DND-41 (cell line): ENCODE measurements at regions not wholly inside any gene's neighbourhood (a gene's known extent, or its start where the extent isn't known, plus 50 kb on each side); places are given as distances from the start of the nearest gene placed in this dataset.

Experiments used
- ATAC-seq: fragments of 200-7000 bp; cut with Tn5 transposase; 3 replicates; pipeline ENCODE4 v1.9.1; 2021; ENCODE audit warnings: low read depth; ENCODE audit not compliant: insufficient read depth
- DNase-seq: peaks from one replicate; pipeline ENCODE4 v3.0.0-alpha.2; 2020
- H2AFZ ChIP-seq: 2 replicates; pipeline ENCODE4 v1.6.0; 2012; ENCODE audit warnings: low read depth, low read length
- H3K27ac ChIP-seq: 2 replicates; pipeline ENCODE4 v1.5.1; 2012; ENCODE audit warnings: low read length, inconsistent platforms
- H3K27me3 ChIP-seq: fragments of 200-600 bp; sonication (generic); 2 replicates; pipeline ENCODE4 v1.6.0; 2012; ENCODE audit warnings: low read length, mild to moderate bottlenecking, inconsistent platforms; ENCODE audit not compliant: insufficient read depth, poor library complexity
- H3K36me3 ChIP-seq: 2 replicates; pipeline ENCODE4 v1.5.1; 2012; ENCODE audit warnings: low read length, inconsistent platforms; ENCODE audit not compliant: insufficient read depth
- H3K4me1 ChIP-seq: 2 replicates; pipeline ENCODE4 v1.5.1; 2012; ENCODE audit warnings: mild to moderate bottlenecking, low read length; ENCODE audit not compliant: insufficient read depth
- H3K4me2 ChIP-seq: 2 replicates; pipeline ENCODE4 v1.6.0; 2012; ENCODE audit warnings: mild to moderate bottlenecking, moderate library complexity, low read length, inconsistent platforms; ENCODE audit not compliant: insufficient read depth
- H3K4me3 ChIP-seq, 2 experiments: fragments of 200-600 bp in 1 of 2; shearing (Covaris generic) in 1 of 2; 2 replicates each; pipeline ENCODE4 v1.5.1; 2012 to 2016; ENCODE audit warnings: inconsistent platforms in 2 of 2, low read length in 2 of 2, mild to moderate bottlenecking in 2 of 2, low read depth in 1 of 2, moderate library complexity in 1 of 2
- H3K79me2 ChIP-seq: 2 replicates; pipeline ENCODE4 v1.6.0; 2012; ENCODE audit warnings: low read length, inconsistent platforms; ENCODE audit not compliant: insufficient read depth
- H3K9ac ChIP-seq: 2 replicates; pipeline ENCODE4 v1.6.0; 2012; ENCODE audit warnings: low read depth, mild to moderate bottlenecking, inconsistent platforms, low read length, moderate library complexity
- H3K9me3 ChIP-seq: 2 replicates; pipeline ENCODE4 v1.5.1; 2012; ENCODE audit warnings: low read length, moderate library complexity, mild to moderate bottlenecking, inconsistent platforms; ENCODE audit not compliant: insufficient read depth, severe bottlenecking
- H4K20me1 ChIP-seq: 2 replicates; pipeline ENCODE4 v1.6.0; 2012; ENCODE audit warnings: low read length; ENCODE audit not compliant: insufficient read depth
- EZH2 ChIP-seq: IDR thresholded peaks from 3 replicates; pipeline ENCODE4 v1.6.1; 2012; ENCODE audit warnings: borderline replicate concordance, low read depth, mild to moderate bottlenecking, moderate library complexity, low read length, inconsistent platforms; ENCODE audit not compliant: severe bottlenecking
- TF ChIP-seq, protein P1 (sequence below): IDR thresholded peaks from 2 replicates; pipeline ENCODE4 v1.5.1; 2012; ENCODE audit warnings: borderline replicate concordance, low read length, moderate library complexity, mild to moderate bottlenecking; ENCODE audit not compliant: poor library complexity, severe bottlenecking; ENCODE audit errors: extremely low read depth

DNA sequence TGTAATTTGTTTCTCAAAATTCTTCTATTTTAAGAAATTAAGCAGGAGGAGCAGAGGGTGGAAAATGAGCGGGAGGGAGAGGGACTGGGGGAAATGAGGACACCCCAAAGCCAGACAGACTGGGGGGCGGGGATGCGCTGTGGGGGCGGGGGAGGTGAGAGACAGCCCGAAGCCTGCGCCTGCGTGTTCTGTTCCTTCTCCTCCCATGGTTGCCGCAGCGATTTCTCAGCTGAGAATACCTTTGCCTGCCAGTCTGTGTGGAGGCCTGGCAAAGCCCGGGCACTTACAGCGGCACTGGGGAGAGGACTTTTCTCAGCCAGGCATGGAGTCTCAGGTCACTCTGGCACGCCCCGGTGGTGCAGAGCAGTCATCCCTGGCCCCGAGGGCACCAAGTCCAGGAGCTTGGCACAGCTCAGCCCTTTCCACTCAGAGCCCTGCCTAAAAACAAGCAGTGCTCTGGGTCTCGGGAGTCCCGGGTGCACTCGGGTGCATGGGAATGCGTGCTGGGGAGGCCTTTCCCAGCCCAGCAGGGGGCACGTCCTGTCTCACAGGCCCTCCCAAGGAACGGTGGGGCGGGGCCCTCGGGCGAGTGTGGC, 289.3 kb upstream of the HS6ST1 start:
- no peak for DNase-seq
- Histone ChIP-seq H3K36me3 (no peaks in the 10 kb centered on the region), H3K4me3 (no peak overlapping the region), H3K79me2 (no peaks in the 10 kb centered on the region), H3K4me1 (no peaks in the 10 kb centered on the region), H3K9ac (no peak overlapping the region), H3K9me3 (no peaks in the 10 kb centered on the region), H2AFZ (no peak overlapping the region), H3K4me2 (no peak overlapping the region), H3K27me3 (no peaks in the 10 kb centered on the region), H3K27ac (no peak overlapping the region), H4K20me1 (no peaks in the 10 kb centered on the region)
- ATAC-seq: no peak
- TF ChIP-seq, protein P1, sequence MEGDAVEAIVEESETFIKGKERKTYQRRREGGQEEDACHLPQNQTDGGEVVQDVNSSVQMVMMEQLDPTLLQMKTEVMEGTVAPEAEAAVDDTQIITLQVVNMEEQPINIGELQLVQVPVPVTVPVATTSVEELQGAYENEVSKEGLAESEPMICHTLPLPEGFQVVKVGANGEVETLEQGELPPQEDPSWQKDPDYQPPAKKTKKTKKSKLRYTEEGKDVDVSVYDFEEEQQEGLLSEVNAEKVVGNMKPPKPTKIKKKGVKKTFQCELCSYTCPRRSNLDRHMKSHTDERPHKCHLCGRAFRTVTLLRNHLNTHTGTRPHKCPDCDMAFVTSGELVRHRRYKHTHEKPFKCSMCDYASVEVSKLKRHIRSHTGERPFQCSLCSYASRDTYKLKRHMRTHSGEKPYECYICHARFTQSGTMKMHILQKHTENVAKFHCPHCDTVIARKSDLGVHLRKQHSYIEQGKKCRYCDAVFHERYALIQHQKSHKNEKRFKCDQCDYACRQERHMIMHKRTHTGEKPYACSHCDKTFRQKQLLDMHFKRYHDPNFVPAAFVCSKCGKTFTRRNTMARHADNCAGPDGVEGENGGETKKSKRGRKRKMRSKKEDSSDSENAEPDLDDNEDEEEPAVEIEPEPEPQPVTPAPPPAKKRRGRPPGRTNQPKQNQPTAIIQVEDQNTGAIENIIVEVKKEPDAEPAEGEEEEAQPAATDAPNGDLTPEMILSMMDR: no peak
- TF ChIP-seq EZH2: no peak

DNA sequence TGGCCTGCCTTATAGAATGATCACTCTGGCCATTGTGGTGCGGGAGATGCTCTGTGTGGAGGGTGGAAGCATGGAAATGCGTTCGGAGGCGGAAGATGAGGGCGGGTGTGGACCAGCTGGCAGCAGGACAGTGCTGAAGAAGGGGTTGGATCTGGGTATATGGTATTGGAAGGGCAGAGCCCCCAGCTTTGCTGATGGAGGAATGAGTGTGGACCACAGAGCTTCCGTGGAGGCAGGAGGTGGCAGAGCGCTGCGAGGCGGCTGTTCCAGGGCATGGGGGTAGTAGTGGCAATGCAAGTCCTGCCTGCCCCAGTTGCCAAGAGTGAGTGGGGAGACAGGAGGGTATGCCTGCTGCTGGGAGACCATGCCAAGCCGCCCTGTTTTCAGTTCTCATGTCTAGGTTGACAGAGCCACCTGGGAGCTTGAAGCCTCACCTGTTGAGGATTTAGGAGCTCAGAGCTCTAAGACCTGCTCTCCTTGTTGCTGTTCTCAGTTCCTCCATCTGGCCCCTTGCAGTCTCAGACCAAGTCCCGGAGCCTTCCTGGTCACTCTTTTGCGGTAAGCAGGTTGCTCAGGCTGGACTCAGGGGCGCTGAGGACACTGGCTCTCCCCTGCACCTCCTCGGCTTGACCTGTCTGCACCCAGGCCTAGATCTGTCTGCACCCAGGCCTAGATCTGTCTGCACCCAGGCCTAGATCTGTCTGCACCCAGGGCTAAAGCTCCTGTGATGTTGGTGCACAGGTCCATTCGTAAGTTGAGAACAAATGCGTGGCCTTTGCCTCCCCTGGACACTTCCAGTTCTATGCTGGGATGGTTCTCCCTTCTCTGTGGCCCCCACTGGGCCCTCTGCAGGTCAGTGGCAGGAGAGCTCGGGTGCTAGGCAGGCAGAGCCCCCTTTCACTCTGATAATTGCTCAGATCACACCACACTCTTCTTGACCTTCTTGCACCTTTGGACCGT, 290.5 kb upstream of the HS6ST1 start:
- no peak for ATAC-seq

DNA sequence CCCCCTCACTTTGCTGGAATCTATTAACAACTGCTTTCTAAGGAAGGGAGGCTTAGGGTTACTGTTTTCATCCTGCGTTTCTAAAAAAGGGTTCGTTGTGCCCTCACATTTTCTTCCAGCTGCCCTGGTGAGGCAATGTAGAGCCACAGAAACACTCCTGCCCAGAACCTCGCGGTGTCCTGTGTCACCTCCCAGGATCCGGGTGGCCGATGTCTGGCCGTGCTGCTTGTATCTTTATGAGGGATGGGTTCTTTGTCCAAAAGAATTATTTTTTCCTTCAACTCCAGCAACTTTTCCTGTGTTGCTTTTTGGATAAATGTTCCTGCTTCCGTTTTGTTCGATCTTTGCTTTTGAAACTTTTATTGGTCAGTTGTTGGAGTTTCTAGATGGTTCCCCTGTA, 291.8 kb upstream of the HS6ST1 start:
- H4K20me1 ChIP-seq: no peaks in the 10 kb centered on the region
- H3K27ac ChIP-seq: no peak overlapping the region
- no peak for DNase-seq
- H3K79me2 ChIP-seq: no peaks in the 10 kb centered on the region
- H3K9me3 ChIP-seq: no peaks in the 10 kb centered on the region
- no peaks in the 10 kb centered on the region for H3K27me3 ChIP-seq
- no peaks in the 10 kb centered on the region for H3K4me1 ChIP-seq
- no peak for TF ChIP-seq EZH2
- TF ChIP-seq, protein P1: no peak
- H3K36me3 ChIP-seq: no peaks in the 10 kb centered on the region
- no peak overlapping the region for H3K4me2 ChIP-seq
- H2AFZ ChIP-seq: no peak overlapping the region
- no peak overlapping the region for H3K9ac ChIP-seq
- H3K4me3 ChIP-seq: no peak overlapping the region
- ATAC-seq: no peak

More for the DNA sequence above, 290.5 kb upstream of the HS6ST1 start:
- Histone ChIP-seq H2AFZ (no peak overlapping the region), H3K9ac (no peak overlapping the region), H3K36me3 (no peaks in the 10 kb centered on the region), H3K79me2 (no peaks in the 10 kb centered on the region), H3K4me1 (no peaks in the 10 kb centered on the region), H4K20me1 (no peaks in the 10 kb centered on the region), H3K4me3 (no peak overlapping the region), H3K27ac (no peak overlapping the region), H3K27me3 (no peaks in the 10 kb centered on the region), H3K4me2 (no peak overlapping the region), H3K9me3 (no peaks in the 10 kb centered on the region)
- DNase-seq: no peak
- no peak for TF ChIP-seq EZH2
- TF ChIP-seq, protein P1: no peak
